Natural killer cell (primary cell): ENCODE measurements at regions not wholly inside any gene's neighbourhood (a gene's known extent, or its start where the extent isn't known, plus 50 kb on each side); places are given as distances from the start of the nearest gene placed in this dataset.
"Not testable (repeated sequence)": the region's sequence is repeated elsewhere in the genome, so short reads cannot be mapped to it uniquely, and the experiment has no call there.

ENCODE experiments used
- ATAC-seq, 3 donors: fragments of 150-1000 bp in 2 of 3; fragments of 200-7000 bp in 1 of 3; cut with Tn5 transposase; 1 replicate in 1 of 3; 2 replicates in 2 of 3; pipeline ENCODE4 v1.10.0; 2021; ENCODE audit warnings: mild to moderate bottlenecking in 2 of 3, moderate library complexity in 2 of 3
- DNase-seq, 2 donors: peaks; one replicate each; pipeline versions ENCODE4 v3.0.0 to v3.0.0-alpha.2; 2013 to 2021; ENCODE audit warnings: mixed read lengths in 1 of 2
- H3K27ac ChIP-seq: one replicate; pipeline ENCODE4 v1.5.1; 2013; ENCODE audit warnings: mild to moderate bottlenecking, low read length
- H3K27me3 ChIP-seq: one replicate; pipeline ENCODE4 v1.6.1; 2013; ENCODE audit warnings: low read length; ENCODE audit not compliant: control insufficient read depth, insufficient read depth
- H3K36me3 ChIP-seq: one replicate; pipeline ENCODE4 v1.6.1; 2013; ENCODE audit warnings: low read length; ENCODE audit not compliant: control insufficient read depth, insufficient read depth
- H3K4me1 ChIP-seq: one replicate; pipeline ENCODE4 v1.6.1; 2013; ENCODE audit warnings: low read length; ENCODE audit not compliant: control insufficient read depth, insufficient read depth
- H3K4me3 ChIP-seq: one replicate; pipeline ENCODE4 v1.5.1; 2013; ENCODE audit warnings: low read length
- H3K9me3 ChIP-seq: one replicate; pipeline ENCODE4 v1.6.1; 2013; ENCODE audit warnings: low read length; ENCODE audit not compliant: control insufficient read depth, insufficient read depth
- H3K27ac Mint-ChIP-seq, 2 donors: one replicate each; pipeline ENCODE4 v1.8.0; 2022; ENCODE audit warnings: mild to moderate bottlenecking in 2 of 2, mixed read lengths in 2 of 2, moderate library complexity in 1 of 2
- H3K27me3 Mint-ChIP-seq, 2 donors: one replicate each; pipeline ENCODE4 v1.8.0; 2022; ENCODE audit warnings: low read depth in 2 of 2, mixed read lengths in 2 of 2
- H3K36me3 Mint-ChIP-seq: one replicate; pipeline ENCODE4 v1.8.0; 2022; ENCODE audit warnings: mixed read lengths
- H3K4me1 Mint-ChIP-seq, 2 donors: one replicate each; pipeline ENCODE4 v1.8.0; 2022; ENCODE audit warnings: mixed read lengths in 2 of 2
- H3K4me3 Mint-ChIP-seq: one replicate; pipeline ENCODE4 v1.8.0; 2022; ENCODE audit warnings: mild to moderate bottlenecking, moderate library complexity, mixed read lengths
- H3K9me3 Mint-ChIP-seq, 2 donors: one replicate each; pipeline ENCODE4 v1.8.0; 2022; ENCODE audit warnings: mixed read lengths in 2 of 2
- WGBS: methylation state at CpG from one replicate; pipeline ENCODE4 v1.1.7; 2013; ENCODE audit warnings: missing lambda C conversion rate; ENCODE audit not compliant: insufficient coverage; 5-methylcytosine and 5-hydroxymethylcytosine counted together
- intact Hi-C: fragments of 100-400 bp; cut with micrococcal nuclease; formaldehyde crosslinking; loops from one replicate; pipeline ENCODE4 v1.14.2; 2022
- TF ChIP-seq, protein P1 (sequence below): fragments of 200-600 bp; IDR thresholded peaks from one replicate; pipeline ENCODE4 v1.8.0; 2022; ENCODE audit warnings: antibody characterized with exemption

GRCh38 chr18:10354241-10354811 is 100.1 kb upstream of the APCDD1 start:
- H3K27ac Mint-ChIP-seq, result no peak overlapping the region
- Histone ChIP-seq H3K4me3 (no peak overlapping the region), H3K27me3 (no peaks in the 10 kb centered on the region), H3K4me1 (no peaks in the 10 kb centered on the region), H3K9me3 (peaks cover 22% of the 10 kb centered on the region), H3K36me3 (no peaks in the 10 kb centered on the region), H3K27ac (no peak overlapping the region)
- no peaks in the 10 kb centered on the region for H3K4me1 Mint-ChIP-seq
- 80% methylated on average over 1 of the region's 1 CpG for WGBS
- ATAC-seq (no peak), DNase-seq (no peak)
- peaks cover 2 to 5% of the 10 kb centered on the region in 2 donors for H3K9me3 Mint-ChIP-seq
- intact Hi-C loops, result no loop called here
- H3K27me3 Mint-ChIP-seq, result peaks cover 0 to 6% of the 10 kb centered on the region in 2 donors
- H3K4me3 Mint-ChIP-seq, result no peak overlapping the region
- H3K36me3 Mint-ChIP-seq, result peaks cover 5% of the 10 kb centered on the region
- TF ChIP-seq, protein P1, sequence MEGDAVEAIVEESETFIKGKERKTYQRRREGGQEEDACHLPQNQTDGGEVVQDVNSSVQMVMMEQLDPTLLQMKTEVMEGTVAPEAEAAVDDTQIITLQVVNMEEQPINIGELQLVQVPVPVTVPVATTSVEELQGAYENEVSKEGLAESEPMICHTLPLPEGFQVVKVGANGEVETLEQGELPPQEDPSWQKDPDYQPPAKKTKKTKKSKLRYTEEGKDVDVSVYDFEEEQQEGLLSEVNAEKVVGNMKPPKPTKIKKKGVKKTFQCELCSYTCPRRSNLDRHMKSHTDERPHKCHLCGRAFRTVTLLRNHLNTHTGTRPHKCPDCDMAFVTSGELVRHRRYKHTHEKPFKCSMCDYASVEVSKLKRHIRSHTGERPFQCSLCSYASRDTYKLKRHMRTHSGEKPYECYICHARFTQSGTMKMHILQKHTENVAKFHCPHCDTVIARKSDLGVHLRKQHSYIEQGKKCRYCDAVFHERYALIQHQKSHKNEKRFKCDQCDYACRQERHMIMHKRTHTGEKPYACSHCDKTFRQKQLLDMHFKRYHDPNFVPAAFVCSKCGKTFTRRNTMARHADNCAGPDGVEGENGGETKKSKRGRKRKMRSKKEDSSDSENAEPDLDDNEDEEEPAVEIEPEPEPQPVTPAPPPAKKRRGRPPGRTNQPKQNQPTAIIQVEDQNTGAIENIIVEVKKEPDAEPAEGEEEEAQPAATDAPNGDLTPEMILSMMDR, result no peak

GRCh38 chr18:10354890-10355289 is 99.5 kb upstream of the APCDD1 start:
- ATAC-seq (no peak), DNase-seq (no peak)
- Mint-ChIP-seq H3K27ac (no peak overlapping the region), H3K4me3 (no peak overlapping the region), H3K9me3 (peaks cover 2 to 5% of the 10 kb centered on the region in 2 donors), H3K4me1 (no peaks in the 10 kb centered on the region), H3K27me3 (peaks cover 0 to 6% of the 10 kb centered on the region in 2 donors), H3K36me3 (peaks cover 5% of the 10 kb centered on the region)
- Histone ChIP-seq H3K36me3 (no peaks in the 10 kb centered on the region), H3K4me1 (no peaks in the 10 kb centered on the region), H3K4me3 (no peak overlapping the region), H3K27me3 (no peaks in the 10 kb centered on the region), H3K27ac (no peak overlapping the region), H3K9me3 (peaks cover 22% of the 10 kb centered on the region)
- WGBS, result 85% methylated on average over 1 of the region's 1 CpG
- TF ChIP-seq, protein P1, result no peak
- intact Hi-C loops, result no loop called here

- H3K27me3 Mint-ChIP-seq, H3K36me3 ChIP-seq, intact Hi-C loops, H3K27me3 ChIP-seq, H3K4me3 Mint-ChIP-seq, H3K4me3 ChIP-seq, H3K4me1 Mint-ChIP-seq, H3K9me3 Mint-ChIP-seq, H3K36me3 Mint-ChIP-seq, ATAC-seq, H3K27ac ChIP-seq, H3K4me1 ChIP-seq, H3K27ac Mint-ChIP-seq, DNase-seq: not testable (repeated sequence)
- peaks cover 22% of the 10 kb centered on the region for H3K9me3 ChIP-seq
Measured at GRCh38 chr18:10356999-10357398, 97.4 kb upstream of the APCDD1 start.

GRCh38 chr18:10361660-10362059 is 92.8 kb upstream of the APCDD1 start:
- Mint-ChIP-seq H3K9me3 (peaks cover 0 to 6% of the 10 kb centered on the region in 2 donors), H3K27me3 (peaks cover 0 to 6% of the 10 kb centered on the region in 2 donors), H3K4me3 (no peak overlapping the region), H3K36me3 (peaks cover 2% of the 10 kb centered on the region), H3K4me1 (no peaks in the 10 kb centered on the region), H3K27ac (no peak overlapping the region)
- Histone ChIP-seq H3K27ac (no peak overlapping the region), H3K4me1 (no peaks in the 10 kb centered on the region), H3K36me3 (no peaks in the 10 kb centered on the region), H3K27me3 (no peaks in the 10 kb centered on the region), H3K4me3 (no peak overlapping the region), H3K9me3 (peaks cover 14% of the 10 kb centered on the region)
- intact Hi-C loops, result no loop called here
- ATAC-seq, result no peak
- 91% methylated on average over 1 of the region's 2 CpGs for WGBS
- no peak for DNase-seq
- TF ChIP-seq, protein P1, result no peak
